Loucy (cell line): ENCODE measurements at regions not wholly inside any gene's neighbourhood (a gene's known extent, or its start where the extent isn't known, plus 50 kb on each side); places are given as distances from the start of the nearest gene placed in this dataset.

Experiments
- H2AFZ ChIP-seq: fragments of 200-600 bp; sonication (generic); 2 replicates; pipeline ENCODE4 v1.6.0; 2016; ENCODE audit warnings: antibody characterized with exemption, mild to moderate bottlenecking, low read length, moderate library complexity
- H3F3A ChIP-seq: fragments of 200-600 bp; 2 replicates; pipeline ENCODE4 v1.6.0; 2016; ENCODE audit warnings: antibody characterized with exemption, low read depth, mild to moderate bottlenecking
- H3K27me3 ChIP-seq: fragments of 200-600 bp; sonication (generic); 2 replicates; pipeline ENCODE4 v1.6.1; 2014; ENCODE audit warnings: low read length, mild to moderate bottlenecking; ENCODE audit not compliant: insufficient read depth, poor library complexity, severe bottlenecking
- H3K36me3 ChIP-seq: fragments of 200-600 bp; sonication (generic); 2 replicates; pipeline ENCODE4 v1.6.1; 2016; ENCODE audit warnings: low read length; ENCODE audit not compliant: insufficient read depth
- H3K4me1 ChIP-seq: fragments of 200-600 bp; sonication (generic); 2 replicates; pipeline ENCODE4 v1.5.1; 2014; ENCODE audit warnings: low read length, mild to moderate bottlenecking; ENCODE audit not compliant: insufficient read depth, poor library complexity, severe bottlenecking
- H3K4me2 ChIP-seq: fragments of 200-600 bp; sonication (generic); 2 replicates; pipeline ENCODE4 v1.6.0; 2014; ENCODE audit warnings: antibody characterized with exemption, low read length, low read depth, mild to moderate bottlenecking; ENCODE audit not compliant: poor library complexity, severe bottlenecking
- H3K4me3 ChIP-seq: fragments of 200-600 bp; sonication (generic); 2 replicates; pipeline ENCODE4 v1.5.1; 2014; ENCODE audit warnings: low read length, mild to moderate bottlenecking, mixed read lengths; ENCODE audit not compliant: poor library complexity, severe bottlenecking
- H3K79me2 ChIP-seq: fragments of 200-600 bp; sonication (generic); 2 replicates; pipeline ENCODE4 v1.6.1; 2014; ENCODE audit warnings: low read length; ENCODE audit not compliant: insufficient read depth
- H3K9ac ChIP-seq: fragments of 200-600 bp; sonication (generic); 2 replicates; pipeline ENCODE4 v1.6.0; 2014; ENCODE audit warnings: mild to moderate bottlenecking, low read depth, low read length, moderate library complexity; ENCODE audit not compliant: poor library complexity, severe bottlenecking
- H3K9me2 ChIP-seq: fragments of 200-600 bp; sonication (generic); replicated peaks from 2 replicates; pipeline ENCODE4 v1.6.1; 2016; ENCODE audit warnings: low read depth, low read length, mixed read lengths
- H3K9me3 ChIP-seq: fragments of 200-600 bp; sonication (generic); 2 replicates; pipeline ENCODE4 v1.6.1; 2014; ENCODE audit warnings: mild to moderate bottlenecking, antibody characterized with exemption, low read length, low read depth; ENCODE audit not compliant: insufficient read depth
- H4K20me1 ChIP-seq: fragments of 200-600 bp; sonication (generic); 2 replicates; pipeline ENCODE4 v1.6.0; 2014; ENCODE audit warnings: antibody characterized with exemption, low read length, mild to moderate bottlenecking; ENCODE audit not compliant: insufficient read depth, poor library complexity, severe bottlenecking
- EZH2phosphoT487 ChIP-seq: fragments of 200-600 bp; IDR thresholded peaks from 2 replicates; pipeline ENCODE4 v1.6.1; 2018; ENCODE audit warnings: antibody characterized with exemption, mild to moderate bottlenecking, moderate library complexity, borderline replicate concordance
- TF ChIP-seq, protein P1 (sequence below): fragments of 200-600 bp; sonication (generic); conservative IDR thresholded peaks from 2 replicates; pipeline ENCODE4 v1.5.1; 2014; ENCODE audit warnings: mild to moderate bottlenecking, antibody characterized with exemption, low read length

DNA sequence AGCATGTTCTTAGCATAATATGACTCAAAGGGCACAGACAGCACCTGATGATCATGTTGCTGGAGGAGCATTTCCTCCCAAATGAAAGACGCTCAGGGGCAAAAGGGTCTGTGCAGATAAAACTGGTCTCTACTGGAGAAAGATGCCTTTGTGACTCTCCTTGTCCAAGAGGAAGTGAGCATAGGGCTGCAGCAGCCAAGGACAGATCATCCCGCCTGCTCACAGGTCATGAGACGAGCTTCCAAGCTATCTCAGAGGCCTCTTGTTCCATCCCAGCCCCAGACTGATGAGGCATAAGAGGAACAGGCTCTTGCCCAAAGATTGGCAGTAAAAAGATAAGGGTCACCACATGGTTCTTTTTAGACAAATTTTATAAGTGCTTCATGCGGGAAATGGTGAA is 141.8 kb downstream of the KATNIP start:
- H3F3A ChIP-seq = no peaks in the 10 kb centered on the region
- H3K36me3 ChIP-seq = no peaks in the 10 kb centered on the region
- H4K20me1 ChIP-seq = no peaks in the 10 kb centered on the region
- no peaks in the 10 kb centered on the region for H3K27me3 ChIP-seq
- H3K4me1 ChIP-seq = no peaks in the 10 kb centered on the region
- H2AFZ ChIP-seq = no peak overlapping the region
- H3K4me2 ChIP-seq = no peak overlapping the region
- H3K9ac ChIP-seq = no peak overlapping the region
- TF ChIP-seq EZH2phosphoT487 = no peak
- TF ChIP-seq, protein P1, sequence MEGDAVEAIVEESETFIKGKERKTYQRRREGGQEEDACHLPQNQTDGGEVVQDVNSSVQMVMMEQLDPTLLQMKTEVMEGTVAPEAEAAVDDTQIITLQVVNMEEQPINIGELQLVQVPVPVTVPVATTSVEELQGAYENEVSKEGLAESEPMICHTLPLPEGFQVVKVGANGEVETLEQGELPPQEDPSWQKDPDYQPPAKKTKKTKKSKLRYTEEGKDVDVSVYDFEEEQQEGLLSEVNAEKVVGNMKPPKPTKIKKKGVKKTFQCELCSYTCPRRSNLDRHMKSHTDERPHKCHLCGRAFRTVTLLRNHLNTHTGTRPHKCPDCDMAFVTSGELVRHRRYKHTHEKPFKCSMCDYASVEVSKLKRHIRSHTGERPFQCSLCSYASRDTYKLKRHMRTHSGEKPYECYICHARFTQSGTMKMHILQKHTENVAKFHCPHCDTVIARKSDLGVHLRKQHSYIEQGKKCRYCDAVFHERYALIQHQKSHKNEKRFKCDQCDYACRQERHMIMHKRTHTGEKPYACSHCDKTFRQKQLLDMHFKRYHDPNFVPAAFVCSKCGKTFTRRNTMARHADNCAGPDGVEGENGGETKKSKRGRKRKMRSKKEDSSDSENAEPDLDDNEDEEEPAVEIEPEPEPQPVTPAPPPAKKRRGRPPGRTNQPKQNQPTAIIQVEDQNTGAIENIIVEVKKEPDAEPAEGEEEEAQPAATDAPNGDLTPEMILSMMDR = no peak
- H3K9me3 ChIP-seq = no peaks in the 10 kb centered on the region
- H3K4me3 ChIP-seq = no peak overlapping the region
- no peaks in the 10 kb centered on the region for H3K9me2 ChIP-seq
- H3K79me2 ChIP-seq = no peaks in the 10 kb centered on the region

DNA sequence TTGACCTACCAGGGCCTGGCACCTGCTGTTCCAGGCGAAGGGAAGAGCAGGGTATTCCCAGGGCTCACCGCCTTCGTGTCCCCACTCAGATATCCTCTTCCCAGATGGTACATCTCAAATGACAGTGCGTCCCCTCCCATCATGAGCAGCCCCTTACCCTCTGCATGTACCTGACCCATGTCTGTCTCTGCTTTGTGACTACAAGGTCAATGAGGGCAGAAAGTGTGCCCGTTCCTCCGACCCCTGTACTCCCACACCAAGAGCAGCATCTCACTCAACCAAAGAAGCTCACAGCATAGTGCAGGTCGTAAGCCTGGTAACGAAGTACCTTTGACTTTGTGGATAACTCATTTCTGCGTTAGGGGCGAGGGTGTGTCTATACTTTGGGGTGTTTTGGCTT is 142.6 kb downstream of the KATNIP start:
- Histone ChIP-seq H3K4me1 (no peaks in the 10 kb centered on the region), H3K9me2 (no peaks in the 10 kb centered on the region), H3K9ac (no peak overlapping the region), H3K27me3 (no peaks in the 10 kb centered on the region), H3K9me3 (no peaks in the 10 kb centered on the region), H3K4me3 (no peak overlapping the region), H2AFZ (no peak overlapping the region), H3K79me2 (no peaks in the 10 kb centered on the region), H3F3A (no peaks in the 10 kb centered on the region), H3K36me3 (no peaks in the 10 kb centered on the region), H4K20me1 (no peaks in the 10 kb centered on the region), H3K4me2 (no peak overlapping the region)
- TF ChIP-seq EZH2phosphoT487 = no peak
- TF ChIP-seq, protein P1 = no peak

DNA sequence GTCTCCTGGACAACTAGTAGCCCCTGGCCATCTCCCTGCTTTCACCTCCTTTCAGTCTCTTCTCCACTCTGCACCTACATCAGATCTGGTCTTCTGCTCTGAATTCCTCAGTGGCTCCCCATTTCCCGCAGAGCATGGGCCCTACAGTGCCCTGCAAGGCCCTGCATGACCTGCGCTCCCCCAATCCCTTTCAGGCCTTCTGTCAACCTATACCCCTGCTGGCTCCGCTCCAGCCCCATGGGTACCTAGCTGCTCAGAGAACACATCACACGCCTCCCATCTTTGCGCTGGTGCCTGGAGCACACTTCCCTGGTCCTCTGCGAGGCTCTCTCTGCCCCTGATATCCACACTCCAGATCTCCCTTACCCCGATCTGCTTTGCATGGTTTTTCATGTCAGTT is 145.2 kb downstream of the KATNIP start:
- Histone ChIP-seq H3K36me3 (no peaks in the 10 kb centered on the region), H3K9me2 (no peaks in the 10 kb centered on the region), H3K79me2 (no peaks in the 10 kb centered on the region), H3K4me1 (no peaks in the 10 kb centered on the region), H3K4me3 (no peak overlapping the region), H3K9ac (no peak overlapping the region), H3K4me2 (no peak overlapping the region), H3F3A (no peaks in the 10 kb centered on the region), H3K9me3 (no peaks in the 10 kb centered on the region), H4K20me1 (no peaks in the 10 kb centered on the region), H2AFZ (no peak overlapping the region), H3K27me3 (no peaks in the 10 kb centered on the region)
- TF ChIP-seq, protein P1 = no peak
- no peak for TF ChIP-seq EZH2phosphoT487
